IMR-90 (cell line): ENCODE measurements at regions not wholly inside any gene's neighbourhood (a gene's known extent, or its start where the extent isn't known, plus 50 kb on each side); places are given as distances from the start of the nearest gene placed in this dataset.

Experiments
- ATAC-seq: fragments of 200-7000 bp; cut with Tn5 transposase; 2 replicates; pipeline ENCODE4 v1.9.1; 2020; ENCODE audit warnings: low read depth, mild to moderate bottlenecking, moderate library complexity
- BruUV-seq: library from RNA; stranded (reverse); fragments of 400-500 nt; replicated peaks from 2 replicates; lab custom pipeline; 2021; lab: Mats Ljungman, UMichigan
- CTCF ChIA-PET: fragments of 300-600 bp; formaldehyde crosslinking; extraction: SDS; loops from one replicate; lab custom pipeline; 2021; ENCODE audit warnings: antibody characterized with exemption; lab: Yijun Ruan, JAX
- POLR2A ChIA-PET: fragments of 300-600 bp; sonication (Branson Sonifier 250); formaldehyde crosslinking; loops from one replicate; lab custom pipeline; 2022; ENCODE audit warnings: antibody characterized with exemption; ENCODE audit not compliant: unreplicated experiment; lab: Charles Lee
- DNase-seq: peaks from one replicate; pipeline ENCODE4 v3.0.0; 2013
- H2AFZ ChIP-seq: replicated peaks from 2 replicates; pipeline ENCODE3; 2013; ENCODE audit warnings: low read length, mild to moderate bottlenecking; ENCODE audit not compliant: poor library complexity
- H2AK5ac ChIP-seq: 2 replicates; pipeline ENCODE4 v1.6.1; 2013; ENCODE audit warnings: low read depth, low read length, inconsistent platforms
- H2AK9ac ChIP-seq: replicated peaks from 2 replicates; pipeline ENCODE3; 2013; ENCODE audit warnings: mild to moderate bottlenecking, low read depth, low read length, moderate library complexity; ENCODE audit not compliant: poor library complexity
- H2BK120ac ChIP-seq: 2 replicates; pipeline ENCODE4 v1.6.1; 2013; ENCODE audit warnings: low read depth, low read length, inconsistent platforms
- H2BK15ac ChIP-seq: 3 replicates; pipeline ENCODE4 v1.6.1; 2013; ENCODE audit warnings: low read depth, low read length, inconsistent platforms
- H2BK20ac ChIP-seq: 2 replicates; pipeline ENCODE4 v1.6.1; 2013; ENCODE audit warnings: low read depth, mild to moderate bottlenecking, inconsistent platforms, low read length, moderate library complexity
- H2BK5ac ChIP-seq: 2 replicates; pipeline ENCODE4 v1.6.1; 2013; ENCODE audit warnings: mild to moderate bottlenecking, low read depth, low read length, inconsistent platforms; ENCODE audit not compliant: poor library complexity, severe bottlenecking
- H3K14ac ChIP-seq: replicated peaks from 2 replicates; pipeline ENCODE4 v1.6.1; 2013; ENCODE audit warnings: low read depth, low read length, inconsistent platforms
- H3K18ac ChIP-seq: 2 replicates; pipeline ENCODE4 v1.6.1; 2013; ENCODE audit warnings: low read depth, low read length, control low read depth
- H3K23ac ChIP-seq: 2 replicates; pipeline ENCODE4 v1.6.1; 2013; ENCODE audit warnings: low read depth, low read length, inconsistent platforms
- H3K27ac ChIP-seq: 2 replicates; pipeline ENCODE4 v1.5.1; 2013; ENCODE audit warnings: mild to moderate bottlenecking, control low read depth, low read length; ENCODE audit not compliant: insufficient read depth
- H3K27me3 ChIP-seq: 2 replicates; pipeline ENCODE4 v1.6.1; 2013; ENCODE audit warnings: low read length; ENCODE audit not compliant: control insufficient read depth, insufficient read depth
- H3K36me3 ChIP-seq: 2 replicates; pipeline ENCODE4 v1.6.1; 2013; ENCODE audit warnings: low read length, mixed read lengths; ENCODE audit not compliant: control insufficient read depth, insufficient read depth
- H3K4ac ChIP-seq: 2 replicates; pipeline ENCODE4 v1.6.1; 2013; ENCODE audit warnings: low read depth, low read length, inconsistent platforms
- H3K4me1 ChIP-seq: 2 replicates; pipeline ENCODE4 v1.6.1; 2013; ENCODE audit warnings: low read length, mixed read lengths; ENCODE audit not compliant: control insufficient read depth, insufficient read depth
- H3K4me2 ChIP-seq: 2 replicates; pipeline ENCODE4 v1.6.1; 2013; ENCODE audit warnings: low read depth, mild to moderate bottlenecking, control low read depth, low read length, moderate library complexity
- H3K4me3 ChIP-seq: 2 replicates; pipeline ENCODE4 v1.5.1; 2013; ENCODE audit warnings: low read depth, mild to moderate bottlenecking, control low read depth, low read length, moderate library complexity; ENCODE audit not compliant: insufficient read depth
- H3K56ac ChIP-seq: 2 replicates; pipeline ENCODE4 v1.6.1; 2013; ENCODE audit warnings: low read length, inconsistent platforms; ENCODE audit not compliant: insufficient read depth; ENCODE audit errors: extremely low read depth
- H3K79me1 ChIP-seq, 2 experiments: 2 replicates each; pipeline ENCODE4 v1.6.1; 2013; ENCODE audit warnings: low read length in 2 of 2, inconsistent platforms in 1 of 2, low read depth in 1 of 2
- H3K9ac ChIP-seq: 2 replicates; pipeline ENCODE4 v1.6.1; 2013; ENCODE audit warnings: low read depth, low read length, control low read depth
- H3K9me1 ChIP-seq: 2 replicates; pipeline ENCODE4 v1.6.1; 2013; ENCODE audit warnings: low read length, inconsistent platforms; ENCODE audit not compliant: insufficient read depth
- H3K9me3 ChIP-seq: 2 replicates; pipeline ENCODE4 v1.6.1; 2013; ENCODE audit warnings: low read length; ENCODE audit not compliant: control insufficient read depth, insufficient read depth
- H4K20me1 ChIP-seq: 2 replicates; pipeline ENCODE4 v1.6.1; 2013; ENCODE audit warnings: low read length, inconsistent platforms; ENCODE audit not compliant: insufficient read depth
- H4K5ac ChIP-seq: 2 replicates; pipeline ENCODE4 v1.6.1; 2013; ENCODE audit warnings: mild to moderate bottlenecking, low read depth, low read length, control low read depth
- H4K8ac ChIP-seq, 2 experiments: 2 replicates each; pipeline ENCODE4 v1.6.1; 2013; ENCODE audit warnings: low read depth in 2 of 2, low read length in 2 of 2, control low read depth in 1 of 2, inconsistent platforms in 1 of 2
- H4K91ac ChIP-seq: 2 replicates; pipeline ENCODE4 v1.6.1; 2013; ENCODE audit warnings: low read depth, low read length, inconsistent platforms; ENCODE audit not compliant: insufficient read depth
- CEBPB ChIP-seq: IDR thresholded peaks from 2 replicates; pipeline ENCODE4 v1.6.1; 2012; ENCODE audit warnings: low read depth, low read length, improper control_type of control experiment
- CHD1 ChIP-seq: IDR thresholded peaks from 2 replicates; pipeline ENCODE4 v1.6.1; 2012; ENCODE audit warnings: low read depth, low read length, improper control_type of control experiment
- CTCF ChIP-seq: conservative IDR thresholded peaks from 2 replicates; pipeline ENCODE4 v1.5.1; 2012; ENCODE audit warnings: mild to moderate bottlenecking, low read depth, low read length, improper control_type of control experiment
- POLR2A ChIP-seq: IDR thresholded peaks from 2 replicates; pipeline ENCODE4 v1.6.1; 2012; ENCODE audit warnings: mild to moderate bottlenecking, low read depth, low read length
- RCOR1 ChIP-seq: IDR thresholded peaks from 2 replicates; pipeline ENCODE4 v1.6.1; 2012; ENCODE audit warnings: mild to moderate bottlenecking, low read length, improper control_type of control experiment; ENCODE audit not compliant: insufficient replicate concordance
- RFX5 ChIP-seq: IDR thresholded peaks from 2 replicates; pipeline ENCODE4 v1.8.0; 2012; ENCODE audit warnings: low read depth, mild to moderate bottlenecking, low read length, moderate library complexity
- SMC3 ChIP-seq: fragments of 150-350 bp; IDR thresholded peaks from 2 replicates; pipeline ENCODE4 v1.6.1; 2016; ENCODE audit warnings: low read depth, mild to moderate bottlenecking, antibody characterized with exemption, low read length, moderate library complexity
- USF2 ChIP-seq: fragments of 150-350 bp; IDR thresholded peaks from 2 replicates; pipeline ENCODE4 v1.6.1; 2017; ENCODE audit warnings: mild to moderate bottlenecking, antibody characterized with exemption, low read length, low read depth
- dilution Hi-C: fragments of 300-500 bp; cut with HindIII; formaldehyde crosslinking; loops from one replicate; pipeline ENCODE4 v1.14.3; 2018; ENCODE audit warnings: low sequenced_read_pairs; ENCODE audit not compliant: unreplicated experiment
- in situ Hi-C: fragments of 300-500 bp; cut with MboI; formaldehyde crosslinking; loops from 3 replicates; pipeline ENCODE4 v1.14.3; 2019; ENCODE audit warnings: low sequenced_read_pairs, inconsistent platforms, mixed read lengths
- intact Hi-C: fragments of 100-400 bp; cut with micrococcal nuclease; formaldehyde crosslinking; loops from 2 replicates; pipeline ENCODE4 v1.10.0; 2022

- in situ Hi-C loops: no loop called here
- H3K4me2 ChIP-seq: no peak overlapping the region
These were observed 135.2 kb upstream of the HS3ST3A1 start for GRCh38 chr17:13736916-13737315.

More at GRCh38 chr17:13736916-13737315, 135.2 kb upstream of the HS3ST3A1 start:
- H3K9me1 ChIP-seq: no peaks in the 10 kb centered on the region
- no peaks in the 10 kb centered on the region for H4K20me1 ChIP-seq
- no peak overlapping the region for H3K4ac ChIP-seq
- no peak overlapping the region for H4K8ac ChIP-seq
- no peak overlapping the region for H2AFZ ChIP-seq
- H2AK9ac ChIP-seq: no peak overlapping the region
- H3K9me3 ChIP-seq: peaks cover 3% of the 10 kb centered on the region; the same call in 1 of the 2 replicates
- no peaks in the 10 kb centered on the region for H3K27me3 ChIP-seq
- H4K5ac ChIP-seq: no peak overlapping the region
- no peak overlapping the region for H4K91ac ChIP-seq
- TF ChIP-seq CHD1: no peak
- no peak for TF ChIP-seq RCOR1
- TF ChIP-seq SMC3: no peak
- no peak for TF ChIP-seq USF2
- TF ChIP-seq CEBPB: peak; percentile 55
- no peak for TF ChIP-seq POLR2A
- no peak for TF ChIP-seq CTCF
- TF ChIP-seq RFX5: no peak
- H3K18ac ChIP-seq: no peak overlapping the region; the same call in 1 of the 2 replicates
- ATAC-seq (peak; percentile 69), DNase-seq (peak; percentile 46)
- no peak overlapping the region for H2BK15ac ChIP-seq
- no peak overlapping the region for H3K4me3 ChIP-seq
- H3K56ac ChIP-seq: no peak overlapping the region
- dilution Hi-C loops (no loop called here), intact Hi-C loops (no loop called here)
- no peak overlapping the region for H3K23ac ChIP-seq
- H3K14ac ChIP-seq: no peak overlapping the region
- H3K79me1 ChIP-seq: no peaks in the 10 kb centered on the region
- no peak overlapping the region for H2AK5ac ChIP-seq
- no peak overlapping the region for H2BK120ac ChIP-seq
- ChIA-PET POLR2A (no interaction called here), CTCF (interaction anchor here (0.6 to 0.7 kb wide), 2 partner anchors 326 to 764 kb away, joined by 3 read pairs; no protein-coding TSS in a partner anchor)
- no peak overlapping the region for H3K27ac ChIP-seq
- no peak overlapping the region for H3K9ac ChIP-seq
- no peaks in the 10 kb centered on the region for H3K36me3 ChIP-seq
- BruUV-seq: no TSS peak
- no peak overlapping the region for H2BK5ac ChIP-seq
- no peaks in the 10 kb centered on the region; the same call in 1 of the 2 replicates for H3K4me1 ChIP-seq
- H2BK20ac ChIP-seq: no peak overlapping the region
